Parathyroid adenoma (tissue), 2 donors: ENCODE measurements at regions not wholly inside any gene's neighbourhood (a gene's known extent, or its start where the extent isn't known, plus 50 kb on each side); places are given as distances from the start of the nearest gene placed in this dataset.
"Not testable (repeated sequence)": the region's sequence is repeated elsewhere in the genome, so short reads cannot be mapped to it uniquely, and the experiment has no call there.

Experiments used
- H2AFZ ChIP-seq: fragments of 300-600 bp; sonication (generic); one replicate; pipeline ENCODE4 v1.7.0; 2017; ENCODE audit warnings: antibody characterized with exemption, mild to moderate bottlenecking
- H3K27ac ChIP-seq: fragments of 300-600 bp; sonication (generic); one replicate; pipeline ENCODE4 v1.7.0; 2017
- H3K27me3 ChIP-seq: fragments of 300-600 bp; sonication (generic); one replicate; pipeline ENCODE4 v1.7.0; 2017; ENCODE audit warnings: low read length; ENCODE audit not compliant: control insufficient read depth, insufficient read depth
- H3K36me3 ChIP-seq: fragments of 300-600 bp; sonication (generic); one replicate; pipeline ENCODE4 v1.7.0; 2017; ENCODE audit warnings: low read length; ENCODE audit not compliant: control insufficient read depth, insufficient read depth
- H3K4me1 ChIP-seq: fragments of 300-600 bp; sonication (generic); one replicate; pipeline ENCODE4 v1.7.0; 2017; ENCODE audit warnings: control low read depth
- H3K4me2 ChIP-seq: fragments of 300-600 bp; sonication (generic); one replicate; pipeline ENCODE4 v1.7.0; 2017; ENCODE audit warnings: low read length
- H3K4me3 ChIP-seq: fragments of 300-600 bp; sonication (generic); one replicate; pipeline ENCODE4 v1.7.0; 2017; ENCODE audit warnings: low read depth, low read length
- H3K79me2 ChIP-seq: fragments of 300-600 bp; sonication (generic); one replicate; pipeline ENCODE4 v1.7.0; 2017; ENCODE audit warnings: control low read depth
- H3K9ac ChIP-seq: fragments of 300-600 bp; sonication (generic); one replicate; pipeline ENCODE4 v1.7.0; 2017; ENCODE audit warnings: mild to moderate bottlenecking
- H3K9me3 ChIP-seq: fragments of 300-600 bp; sonication (generic); one replicate; pipeline ENCODE4 v1.7.0; 2017; ENCODE audit warnings: low read length; ENCODE audit not compliant: control insufficient read depth
- CTCF ChIP-seq: fragments of 300-600 bp; sonication (generic); IDR thresholded peaks from one replicate; pipeline ENCODE4 v1.7.0; 2017; ENCODE audit warnings: antibody characterized with exemption, mild to moderate bottlenecking
- donor health status: primary hyperparathyroidism.

- Histone ChIP-seq H3K9ac (no peak overlapping the region), H3K79me2 (no peaks in the 10 kb centered on the region), H3K4me1 (no peaks in the 10 kb centered on the region), H3K27ac (no peak overlapping the region), H3K9me3 (no peaks in the 10 kb centered on the region), H3K27me3 (no peaks in the 10 kb centered on the region), H2AFZ (no peak overlapping the region), H3K36me3 (no peaks in the 10 kb centered on the region), H3K4me3 (no peak overlapping the region), H3K4me2 (no peak overlapping the region)
- no peak for TF ChIP-seq CTCF
Measured at GRCh38 chr18:38751211-38751610, 1185.6 kb upstream of the CELF4 start.

GRCh38 chr18:38750751-38751150 is 1185.2 kb upstream of the CELF4 start:
- no peak overlapping the region for H2AFZ ChIP-seq
- H3K79me2 ChIP-seq: no peaks in the 10 kb centered on the region
- no peaks in the 10 kb centered on the region for H3K27me3 ChIP-seq
- no peaks in the 10 kb centered on the region for H3K9me3 ChIP-seq
- H3K36me3 ChIP-seq: no peaks in the 10 kb centered on the region
- no peak overlapping the region for H3K4me2 ChIP-seq
- H3K4me1 ChIP-seq: no peaks in the 10 kb centered on the region
- no peak overlapping the region for H3K27ac ChIP-seq
- TF ChIP-seq CTCF: no peak
- H3K9ac ChIP-seq: no peak overlapping the region
- no peak overlapping the region for H3K4me3 ChIP-seq

- H3K36me3 ChIP-seq: no peaks in the 10 kb centered on the region
- H3K9ac ChIP-seq: no peak overlapping the region
- H3K79me2 ChIP-seq: no peaks in the 10 kb centered on the region
- no peaks in the 10 kb centered on the region for H3K27me3 ChIP-seq
- no peaks in the 10 kb centered on the region for H3K9me3 ChIP-seq
- H2AFZ ChIP-seq: no peak overlapping the region
- H3K4me2 ChIP-seq: no peak overlapping the region
- no peak overlapping the region for H3K27ac ChIP-seq
- TF ChIP-seq CTCF: no peak
- no peak overlapping the region for H3K4me3 ChIP-seq
- no peaks in the 10 kb centered on the region for H3K4me1 ChIP-seq
Measured at GRCh38 chr18:38747153-38747552, 1181.6 kb upstream of the CELF4 start.

GRCh38 chr18:38720181-38720580 is 1154.6 kb upstream of the CELF4 start:
- H3K4me1 ChIP-seq, H3K9ac ChIP-seq, H3K36me3 ChIP-seq, H3K4me2 ChIP-seq, H3K27ac ChIP-seq, H2AFZ ChIP-seq, H3K27me3 ChIP-seq, H3K9me3 ChIP-seq, H3K4me3 ChIP-seq, H3K79me2 ChIP-seq: not testable (repeated sequence)

- no peak overlapping the region for H3K9ac ChIP-seq
- H3K4me3 ChIP-seq: no peak overlapping the region
- H3K27me3 ChIP-seq: no peaks in the 10 kb centered on the region
- H3K4me2 ChIP-seq: no peak overlapping the region
- H3K27ac ChIP-seq: no peak overlapping the region
- H3K4me1 ChIP-seq: no peaks in the 10 kb centered on the region
- no peaks in the 10 kb centered on the region for H3K36me3 ChIP-seq
- no peak for TF ChIP-seq CTCF
- no peak overlapping the region for H2AFZ ChIP-seq
- H3K79me2 ChIP-seq: no peaks in the 10 kb centered on the region
- no peaks in the 10 kb centered on the region for H3K9me3 ChIP-seq
Measured at GRCh38 chr18:38718365-38718901, 1152.8 kb upstream of the CELF4 start.
